Gastroesophageal sphincter (tissue), 4 donors: ENCODE measurements at regions not wholly inside any gene's neighbourhood (a gene's known extent, or its start where the extent isn't known, plus 50 kb on each side); places are given as distances from the start of the nearest gene placed in this dataset.

Source experiments
- ATAC-seq: fragments of 150-250 bp; one replicate; pipeline ENCODE4 v1.9.1; 2016; ENCODE audit warnings: mild to moderate bottlenecking, moderate library complexity
- H3K27ac ChIP-seq, 4 donors: fragments of 200-600 bp; sonication (generic) in 3 of 4; 1 replicate in 3 of 4; 2 replicates in 1 of 4; pipeline ENCODE4 v1.5.1; 2016 to 2019
- H3K27me3 ChIP-seq: fragments of 200-600 bp; sonication (generic); one replicate; pipeline ENCODE4 v1.5.1; 2019
- H3K36me3 ChIP-seq, 2 donors: fragments of 200-600 bp; sonication (generic); one replicate each; pipeline ENCODE4 v1.5.1; 2019; ENCODE audit warnings: control low read depth in 1 of 2
- H3K4me1 ChIP-seq, 3 donors: fragments of 200-600 bp; sonication (generic); 1 replicate in 2 of 3; 2 replicates in 1 of 3; pipeline ENCODE4 v1.5.1; 2016 to 2019; ENCODE audit warnings: control low read depth in 2 of 3
- H3K4me3 ChIP-seq, 2 donors: fragments of 200-600 bp; sonication (generic); one replicate each; pipeline ENCODE4 v1.5.1; 2019; ENCODE audit warnings: mild to moderate bottlenecking in 1 of 2, moderate library complexity in 1 of 2
- H3K9me3 ChIP-seq, 3 donors: fragments of 200-600 bp; sonication (generic); one replicate each; pipeline ENCODE4 v1.5.1; 2017 to 2019; ENCODE audit warnings: control low read depth in 2 of 3
- EP300 ChIP-seq: sonication (generic); formaldehyde crosslinking; IDR thresholded peaks from one replicate; pipeline ENCODE4 v1.6.1; 2017; ENCODE audit warnings: antibody characterized with exemption, mild to moderate bottlenecking
- POLR2A ChIP-seq, 2 donors: fragments of 450-650 bp; IDR thresholded peaks; one replicate each; pipeline ENCODE4 v1.6.1; 2017; ENCODE audit warnings: antibody characterized with exemption in 2 of 2, mild to moderate bottlenecking in 2 of 2, moderate library complexity in 1 of 2
- POLR2AphosphoS5 ChIP-seq: sonication (generic); formaldehyde crosslinking; IDR thresholded peaks from one replicate; pipeline ENCODE4 v1.6.1; 2017; ENCODE audit warnings: antibody characterized with exemption
- WGBS, 2 donors: methylation state at CpG; one replicate each; pipeline ENCODE4 v1.1.5; 2018; ENCODE audit warnings: low coverage in 1 of 2; 5-methylcytosine and 5-hydroxymethylcytosine counted together
- TF ChIP-seq, protein P1 (sequence below), 4 experiments: fragments of 200-600 bp in 2 of 4; fragments of 450-650 bp in 2 of 4; sonication (generic) in 1 of 4; IDR thresholded peaks; one replicate each; pipeline ENCODE4 v1.5.1; 2017 to 2019; ENCODE audit warnings: antibody characterized with exemption in 4 of 4, mild to moderate bottlenecking in 2 of 4, moderate library complexity in 2 of 4

- H3K27me3 ChIP-seq = peaks cover 6% of the 10 kb centered on the region
These were observed 197.6 kb downstream of the MINAR1 start for GRCh38 chr15:79629687-79630086.

DNA sequence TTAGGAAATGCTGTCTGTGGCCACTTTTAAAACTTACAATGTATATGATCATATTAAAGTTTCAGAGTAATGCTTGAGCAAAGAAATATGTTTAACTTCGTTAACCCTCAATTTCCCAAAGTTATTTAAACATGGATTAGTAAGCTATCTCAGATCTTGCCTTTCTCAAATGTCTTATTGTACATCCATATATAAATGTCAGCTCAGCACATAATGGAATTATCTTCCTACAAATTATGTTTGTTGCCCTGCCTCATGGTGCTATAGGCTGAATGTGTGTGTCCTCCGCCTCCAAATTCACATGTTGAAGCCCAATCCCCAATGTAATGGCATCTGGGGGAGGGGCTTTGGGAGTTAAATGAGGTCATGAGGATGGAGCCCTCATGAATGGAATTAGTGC lies 200.3 kb downstream of the MINAR1 start:
- Histone ChIP-seq H3K36me3 (no peaks in the 10 kb centered on the region), H3K9me3 (peaks cover 0 to 16% (median 0%) of the 10 kb centered on the region in 3 donors), H3K27ac (no peak overlapping the region), H3K27me3 (peaks cover under 1% of the 10 kb centered on the region), H3K4me3 (no peak overlapping the region), H3K4me1 (no peaks in the 10 kb centered on the region)
- WGBS, 2 donors = 70 to 79% methylated on average over 1 of the region's 2 CpGs
- no peak for ATAC-seq
- TF ChIP-seq, protein P1, sequence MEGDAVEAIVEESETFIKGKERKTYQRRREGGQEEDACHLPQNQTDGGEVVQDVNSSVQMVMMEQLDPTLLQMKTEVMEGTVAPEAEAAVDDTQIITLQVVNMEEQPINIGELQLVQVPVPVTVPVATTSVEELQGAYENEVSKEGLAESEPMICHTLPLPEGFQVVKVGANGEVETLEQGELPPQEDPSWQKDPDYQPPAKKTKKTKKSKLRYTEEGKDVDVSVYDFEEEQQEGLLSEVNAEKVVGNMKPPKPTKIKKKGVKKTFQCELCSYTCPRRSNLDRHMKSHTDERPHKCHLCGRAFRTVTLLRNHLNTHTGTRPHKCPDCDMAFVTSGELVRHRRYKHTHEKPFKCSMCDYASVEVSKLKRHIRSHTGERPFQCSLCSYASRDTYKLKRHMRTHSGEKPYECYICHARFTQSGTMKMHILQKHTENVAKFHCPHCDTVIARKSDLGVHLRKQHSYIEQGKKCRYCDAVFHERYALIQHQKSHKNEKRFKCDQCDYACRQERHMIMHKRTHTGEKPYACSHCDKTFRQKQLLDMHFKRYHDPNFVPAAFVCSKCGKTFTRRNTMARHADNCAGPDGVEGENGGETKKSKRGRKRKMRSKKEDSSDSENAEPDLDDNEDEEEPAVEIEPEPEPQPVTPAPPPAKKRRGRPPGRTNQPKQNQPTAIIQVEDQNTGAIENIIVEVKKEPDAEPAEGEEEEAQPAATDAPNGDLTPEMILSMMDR (IDR thresholded peaks at IDR 0.05) = no peak
- TF ChIP-seq POLR2A (IDR thresholded peaks at IDR 0.05) (no peak), POLR2AphosphoS5 (no peak), EP300 (no peak)

More at GRCh38 chr15:79629687-79630086, 197.6 kb downstream of the MINAR1 start:
- WGBS, 2 donors = 34% methylated on average over 3 of the region's 5 CpGs; no CpG with 5 or more reads in 1 of the 2 donors
- H3K4me3 ChIP-seq = no peak overlapping the region
- ATAC-seq = no peak
- H3K9me3 ChIP-seq = peaks cover 0 to 22% (median 0%) of the 10 kb centered on the region in 3 donors
- H3K27ac ChIP-seq = no peak overlapping the region
- no peak for TF ChIP-seq POLR2A (IDR thresholded peaks at IDR 0.05)
- no peaks in the 10 kb centered on the region for H3K4me1 ChIP-seq
- no peaks in the 10 kb centered on the region for H3K36me3 ChIP-seq

DNA sequence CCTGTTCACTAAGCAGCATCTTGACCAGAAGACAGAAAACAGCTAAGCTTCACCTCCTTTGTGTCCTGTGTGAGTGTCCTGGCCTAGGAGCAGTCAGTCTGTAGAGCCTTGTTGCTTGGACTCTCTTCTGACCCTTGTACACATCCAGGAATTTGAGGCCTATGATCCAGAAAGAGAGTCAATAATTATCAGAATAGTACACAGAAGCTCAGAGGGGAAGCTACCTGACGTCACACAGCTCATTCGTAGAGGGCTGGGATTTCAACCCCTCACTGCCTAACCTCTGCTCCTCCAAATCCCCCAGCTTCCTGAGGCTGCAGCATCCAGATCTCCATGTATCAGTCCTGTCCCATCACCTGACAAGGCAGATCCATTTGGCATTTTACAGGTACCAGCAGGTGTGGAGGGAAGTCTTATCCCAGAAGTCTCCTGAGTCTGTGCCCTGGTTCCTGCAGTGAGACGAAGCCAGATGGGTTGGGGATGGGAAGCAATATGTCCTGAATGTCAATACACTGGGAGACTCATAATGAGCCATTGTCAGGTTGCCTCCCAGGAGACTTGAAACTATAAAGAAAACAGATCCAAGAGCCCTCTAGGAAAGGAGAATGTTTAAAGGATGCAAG lies 203.1 kb downstream of the MINAR1 start:
- H3K4me3 ChIP-seq = no peak overlapping the region
- ATAC-seq = no peak
- H3K9me3 ChIP-seq = peaks cover 0 to 13% (median 0%) of the 10 kb centered on the region in 3 donors
- peaks cover 5% of the 10 kb centered on the region for H3K27me3 ChIP-seq
- no peaks in the 10 kb centered on the region for H3K4me1 ChIP-seq
- H3K36me3 ChIP-seq = no peaks in the 10 kb centered on the region
- no peak overlapping the region for H3K27ac ChIP-seq
- TF ChIP-seq EP300 (no peak), POLR2A (IDR thresholded peaks at IDR 0.05) (no peak)
- WGBS, 2 donors = 6% methylated on average over 3 of the region's 3 CpGs; no CpG with 5 or more reads in 1 of the 2 donors

GRCh38 chr15:79635897-79636561 lies 203.9 kb downstream of the MINAR1 start:
- peaks cover 5% of the 10 kb centered on the region for H3K27me3 ChIP-seq
- ATAC-seq = no peak
- H3K27ac ChIP-seq = no peak overlapping the region
- WGBS, 2 donors = 56 to 57% methylated on average over 1 to 3 of the region's 3 CpGs
- no peaks in the 10 kb centered on the region for H3K4me1 ChIP-seq
- TF ChIP-seq, protein P1 (IDR thresholded peaks at IDR 0.05) = no peak
- TF ChIP-seq EP300 (no peak), POLR2A (IDR thresholded peaks at IDR 0.05) (no peak), POLR2AphosphoS5 (no peak)
- no peaks in the 10 kb centered on the region for H3K36me3 ChIP-seq
- peaks cover 0 to 18% (median 0%) of the 10 kb centered on the region in 3 donors for H3K9me3 ChIP-seq
- H3K4me3 ChIP-seq = no peak overlapping the region

DNA sequence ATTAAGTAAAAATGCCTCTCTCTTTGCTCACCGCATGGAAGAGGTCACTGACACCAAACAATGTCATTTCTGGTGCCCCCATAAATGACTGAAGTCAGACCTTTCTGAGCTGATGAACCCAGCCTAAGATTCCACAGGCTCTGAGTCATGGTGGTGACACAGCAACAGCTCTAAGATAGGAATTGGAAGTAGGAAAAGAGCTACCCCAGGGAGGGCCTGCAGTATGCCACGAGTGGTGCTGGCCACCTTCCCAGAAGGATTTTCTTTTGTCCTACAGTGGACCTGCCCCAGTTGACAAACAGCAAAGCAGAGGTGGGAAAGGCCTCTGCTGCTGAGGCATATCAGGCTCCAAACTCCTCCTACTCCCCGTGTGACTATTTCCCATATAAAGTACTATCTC lies 208.1 kb downstream of the MINAR1 start:
- Histone ChIP-seq H3K4me1 (no peaks in the 10 kb centered on the region), H3K9me3 (peaks cover 0 to 15% (median 0%) of the 10 kb centered on the region in 3 donors), H3K36me3 (no peaks in the 10 kb centered on the region), H3K4me3 (no peak overlapping the region), H3K27ac (no peak overlapping the region), H3K27me3 (peaks cover 13% of the 10 kb centered on the region)
- ATAC-seq = no peak
- TF ChIP-seq, protein P1 (IDR thresholded peaks at IDR 0.05) = no peak
- TF ChIP-seq EP300 = no peak
- no peak for TF ChIP-seq POLR2A (IDR thresholded peaks at IDR 0.05)
- no peak for TF ChIP-seq POLR2AphosphoS5
- 38 to 78% methylated on average over 2 to 3 of the region's 3 CpGs for WGBS, 2 donors

GRCh38 chr15:79641841-79642240 lies 209.7 kb downstream of the MINAR1 start:
- no peaks in the 10 kb centered on the region for H3K4me1 ChIP-seq
- ATAC-seq = no peak
- TF ChIP-seq POLR2A (IDR thresholded peaks at IDR 0.05) (no peak), EP300 (no peak), POLR2AphosphoS5 (no peak)
- TF ChIP-seq, protein P1 (IDR thresholded peaks at IDR 0.05) = no peak

More at GRCh38 chr15:79641841-79642240, 209.7 kb downstream of the MINAR1 start:
- Histone ChIP-seq H3K27ac (no peak overlapping the region), H3K4me3 (no peak overlapping the region), H3K36me3 (no peaks in the 10 kb centered on the region), H3K27me3 (peaks cover 13% of the 10 kb centered on the region), H3K9me3 (peaks cover 0 to 27% (median 0%) of the 10 kb centered on the region in 3 donors)
